GM04503 (cell line): ENCODE measurements at regions not wholly inside any gene's neighbourhood (a gene's known extent, or its start where the extent isn't known, plus 50 kb on each side); places are given as distances from the start of the nearest gene placed in this dataset.

Experiments used
- DNase-seq: peaks from one replicate; pipeline ENCODE4 v3.0.0-alpha.2; 2012; ENCODE audit warnings: low read depth

- DNase-seq, result no peak
Observed at GRCh38 chr9:82584349-82584863, 478.5 kb downstream of the RASEF start.

- no peak for DNase-seq
Observed at GRCh38 chr9:82586918-82587356, 476.0 kb downstream of the RASEF start.

- DNase-seq, result no peak
Observed at GRCh38 chr9:82588301-82589180, 474.4 kb downstream of the RASEF start.

- no peak for DNase-seq
Observed at GRCh38 chr9:82590845-82591244, 472.1 kb downstream of the RASEF start.

GRCh38 chr9:82593501-82593900, 469.4 kb downstream of the RASEF start:
- DNase-seq, result no peak

- no peak for DNase-seq
Observed at GRCh38 chr9:82597241-82598203, 465.4 kb downstream of the RASEF start.

GRCh38 chr9:82598241-82599039, 464.5 kb downstream of the RASEF start:
- no peak for DNase-seq

GRCh38 chr9:82599336-82599949, 463.5 kb downstream of the RASEF start:
- DNase-seq, result no peak

GRCh38 chr9:82600536-82601292, 462.2 kb downstream of the RASEF start:
- DNase-seq, result no peak

- DNase-seq, result no peak
Observed at GRCh38 chr9:82601293-82601771, 461.6 kb downstream of the RASEF start.

- no peak for DNase-seq
Observed at GRCh38 chr9:82604947-82605656, 457.8 kb downstream of the RASEF start.

GRCh38 chr9:82605657-82606031, 457.3 kb downstream of the RASEF start:
- DNase-seq, result no peak

- DNase-seq, result no peak
Observed at GRCh38 chr9:82606071-82606470, 456.9 kb downstream of the RASEF start.

GRCh38 chr9:82606492-82607382, 456.2 kb downstream of the RASEF start:
- DNase-seq, result no peak

- DNase-seq, result no peak
Observed at GRCh38 chr9:82608487-82608886, 454.5 kb downstream of the RASEF start.

GRCh38 chr9:82612942-82613341, 450.0 kb downstream of the RASEF start:
- no peak for DNase-seq

- DNase-seq, result no peak
Observed at GRCh38 chr9:82613498-82613897, 449.4 kb downstream of the RASEF start.

GRCh38 chr9:82616545-82616944, 446.4 kb downstream of the RASEF start:
- no peak for DNase-seq

- no peak for DNase-seq
Observed at GRCh38 chr9:82621447-82621846, 441.5 kb downstream of the RASEF start.
